H9 (cell line): ENCODE measurements at regions not wholly inside any gene's neighbourhood (a gene's known extent, or its start where the extent isn't known, plus 50 kb on each side); places are given as distances from the start of the nearest gene placed in this dataset.

ENCODE experiments used
- DNase-seq: peaks from one replicate; pipeline ENCODE4 v3.0.0-alpha.2; 2017
- H2AFZ ChIP-seq: one replicate; pipeline ENCODE4 v1.6.1; 2013; ENCODE audit warnings: mild to moderate bottlenecking, low read length, control low read depth, moderate library complexity
- H2AK5ac ChIP-seq: 2 replicates; pipeline ENCODE4 v1.6.1; 2013; ENCODE audit warnings: low read length, control low read depth, mixed read lengths; ENCODE audit not compliant: insufficient read length
- H2BK120ac ChIP-seq: one replicate; pipeline ENCODE4 v1.6.1; 2013; ENCODE audit warnings: low read depth, mild to moderate bottlenecking, low read length, control low read depth, inconsistent platforms; ENCODE audit not compliant: poor library complexity, severe bottlenecking
- H2BK12ac ChIP-seq: 2 replicates; pipeline ENCODE4 v1.6.1; 2013; ENCODE audit warnings: low read length, control low read depth, mixed read lengths, low read depth; ENCODE audit not compliant: insufficient read length
- H2BK15ac ChIP-seq: 2 replicates; pipeline ENCODE4 v1.6.1; 2013; ENCODE audit warnings: low read depth, low read length, control low read depth
- H2BK20ac ChIP-seq: one replicate; pipeline ENCODE4 v1.6.1; 2013; ENCODE audit warnings: low read depth, mild to moderate bottlenecking, low read length, control low read depth, inconsistent platforms; ENCODE audit not compliant: poor library complexity, severe bottlenecking
- H2BK5ac ChIP-seq: 2 replicates; pipeline ENCODE4 v1.6.1; 2013; ENCODE audit warnings: low read length, control low read depth, mixed read lengths; ENCODE audit not compliant: insufficient read length
- H3K14ac ChIP-seq: 2 replicates; pipeline ENCODE4 v1.6.1; 2013; ENCODE audit warnings: low read length, control low read depth; ENCODE audit not compliant: insufficient read depth
- H3K18ac ChIP-seq: 2 replicates; pipeline ENCODE4 v1.6.1; 2013; ENCODE audit warnings: low read depth, mild to moderate bottlenecking, mixed read lengths, low read length, control low read depth; ENCODE audit not compliant: insufficient read length
- H3K23ac ChIP-seq: 2 replicates; pipeline ENCODE4 v1.6.1; 2013; ENCODE audit warnings: low read length, control low read depth, mixed read lengths, low read depth; ENCODE audit not compliant: insufficient read length
- H3K23me2 ChIP-seq: 2 replicates; pipeline ENCODE4 v1.6.1; 2013; ENCODE audit warnings: low read depth, mild to moderate bottlenecking, mixed read lengths, low read length, control low read depth; ENCODE audit not compliant: insufficient read length, poor library complexity, severe bottlenecking
- H3K27ac ChIP-seq: 2 replicates; pipeline ENCODE4 v1.5.1; 2013; ENCODE audit warnings: low read length, control low read depth, mixed read lengths, low read depth; ENCODE audit not compliant: insufficient read length
- H3K27me3 ChIP-seq: 2 replicates; pipeline ENCODE4 v1.6.1; 2013; ENCODE audit warnings: low read length, control low read depth, inconsistent platforms; ENCODE audit not compliant: insufficient read depth
- H3K4ac ChIP-seq: 2 replicates; pipeline ENCODE4 v1.6.1; 2013; ENCODE audit warnings: low read depth, mild to moderate bottlenecking, control low read depth, inconsistent platforms, low read length, moderate library complexity
- H3K4me1 ChIP-seq: 2 replicates; pipeline ENCODE4 v1.6.1; 2013; ENCODE audit warnings: low read length, control low read depth, inconsistent platforms; ENCODE audit not compliant: insufficient read depth
- H3K4me2 ChIP-seq: 2 replicates; pipeline ENCODE4 v1.6.1; 2013; ENCODE audit warnings: low read length, control low read depth, mixed read lengths; ENCODE audit not compliant: insufficient read length, insufficient read depth
- H3K56ac ChIP-seq: 2 replicates; pipeline ENCODE4 v1.6.1; 2013; ENCODE audit warnings: low read depth, mild to moderate bottlenecking, mixed read lengths, low read length, control low read depth; ENCODE audit not compliant: insufficient read length
- H3K79me1 ChIP-seq: 2 replicates; pipeline ENCODE4 v1.6.1; 2013; ENCODE audit warnings: low read depth, mild to moderate bottlenecking, moderate library complexity, low read length, control low read depth, inconsistent platforms; ENCODE audit not compliant: insufficient read depth, poor library complexity, severe bottlenecking
- H3K79me2 ChIP-seq: 2 replicates; pipeline ENCODE4 v1.6.1; 2013; ENCODE audit warnings: low read length, control low read depth, inconsistent platforms; ENCODE audit not compliant: insufficient read depth
- H3K9ac ChIP-seq: 2 replicates; pipeline ENCODE4 v1.6.1; 2013; ENCODE audit warnings: low read length, control low read depth, mixed read lengths; ENCODE audit not compliant: insufficient read length; ENCODE audit errors: extremely low read depth
- H3K9me3 ChIP-seq: one replicate; pipeline ENCODE4 v1.6.1; 2013; ENCODE audit warnings: low read depth, low read length, inconsistent platforms; ENCODE audit not compliant: control insufficient read depth
- H3T11ph ChIP-seq: one replicate; pipeline ENCODE4 v1.6.1; 2013; ENCODE audit warnings: mild to moderate bottlenecking, low read length, control low read depth, inconsistent platforms
- H4K20me1 ChIP-seq: one replicate; pipeline ENCODE4 v1.6.1; 2013; ENCODE audit not compliant: control insufficient read depth, insufficient read length, insufficient read depth
- H4K5ac ChIP-seq: 2 replicates; pipeline ENCODE4 v1.6.1; 2013; ENCODE audit warnings: low read depth, mild to moderate bottlenecking, mixed read lengths, low read length, control low read depth; ENCODE audit not compliant: insufficient read length
- H4K8ac ChIP-seq: replicated peaks from 2 replicates; pipeline ENCODE4 v1.6.1; 2013; ENCODE audit warnings: low read length, control low read depth, mixed read lengths, low read depth; ENCODE audit not compliant: insufficient read length
- H4K91ac ChIP-seq: 2 replicates; pipeline ENCODE4 v1.6.1; 2013; ENCODE audit warnings: low read depth, mild to moderate bottlenecking, moderate library complexity, mixed read lengths, low read length, control low read depth; ENCODE audit not compliant: insufficient read length
- H3K27ac Mint-ChIP-seq, 3 experiments: 2 replicates in 2 of 3; 3 replicates in 1 of 3; pipeline ENCODE4 v1.8.0; 2020 to 2021; ENCODE audit warnings: mixed read lengths in 3 of 3, mild to moderate bottlenecking in 1 of 3, moderate library complexity in 1 of 3
- H3K27me3 Mint-ChIP-seq: 2 replicates; pipeline ENCODE4 v1.8.0; 2021; ENCODE audit warnings: low read depth, mild to moderate bottlenecking, moderate library complexity, mixed read lengths
- H3K36me3 Mint-ChIP-seq, 3 experiments: 2 replicates in 2 of 3; 3 replicates in 1 of 3; pipeline ENCODE4 v1.8.0; 2020 to 2021; ENCODE audit warnings: low read depth in 3 of 3, mixed read lengths in 3 of 3; ENCODE audit not compliant: insufficient read depth in 1 of 3
- H3K4me1 Mint-ChIP-seq, 2 experiments: 2 replicates each; pipeline ENCODE4 v1.8.0; 2020; ENCODE audit warnings: mixed read lengths in 2 of 2
- H3K4me3 Mint-ChIP-seq, 2 experiments: 2 replicates in 1 of 2; 3 replicates in 1 of 2; pipeline ENCODE4 v1.8.0; 2020 to 2021; ENCODE audit warnings: mild to moderate bottlenecking in 2 of 2, mixed read lengths in 2 of 2, moderate library complexity in 1 of 2
- H3K9me3 Mint-ChIP-seq, 2 experiments: 2 replicates in 1 of 2; 3 replicates in 1 of 2; pipeline ENCODE4 v1.8.0; 2020; ENCODE audit warnings: mild to moderate bottlenecking in 2 of 2, mixed read lengths in 2 of 2, moderate library complexity in 1 of 2
- WGBS: extraction: QIAGEN DNeasy Blood & Tissue Kit; methylation state at CpG from one replicate; pipeline ENCODE4 v1.1.7; 2013; ENCODE audit warnings: missing lambda C conversion rate, low lambda C conversion rate, mixed read lengths; ENCODE audit not compliant: insufficient read length; ENCODE audit errors: extremely low coverage; 5-methylcytosine and 5-hydroxymethylcytosine counted together
- TF ChIP-seq, protein P1 (sequence below): fragments of 200-600 bp; sonication (generic); conservative IDR thresholded peaks from 3 replicates; pipeline ENCODE4 v1.8.0; 2021; ENCODE audit warnings: antibody characterized with exemption, mild to moderate bottlenecking

DNA sequence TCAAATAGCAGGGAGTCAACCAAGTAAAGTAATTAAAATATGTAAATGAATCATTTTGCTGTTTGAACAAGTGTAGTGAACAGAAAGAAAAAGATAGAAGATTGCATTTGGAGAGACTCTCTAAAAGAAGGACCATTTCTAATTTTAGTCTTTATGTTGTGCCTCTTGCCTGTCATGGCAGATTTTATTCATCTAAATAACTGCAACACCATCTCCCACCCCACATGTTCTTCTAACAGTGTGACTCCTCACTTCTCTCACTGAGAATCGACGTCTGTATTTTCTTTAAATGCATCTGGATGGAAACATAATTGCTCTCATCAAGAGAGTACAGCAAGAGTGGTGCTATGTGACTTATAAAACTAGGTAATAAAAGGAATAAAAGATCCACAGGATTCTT, 439.9 kb upstream of the GBE1 start:
- Histone ChIP-seq H3K4me1 (no peaks in the 10 kb centered on the region), H4K5ac (no peak overlapping the region), H2BK12ac (no peak overlapping the region), H4K91ac (no peak overlapping the region), H3K4me2 (no peak overlapping the region), H3K27me3 (no peaks in the 10 kb centered on the region), H3K79me1 (no peaks in the 10 kb centered on the region), H3K56ac (no peak overlapping the region), H3T11ph (no peak overlapping the region), H2AFZ (no peak overlapping the region), H2BK5ac (no peak overlapping the region), H3K18ac (no peak overlapping the region), H3K23me2 (no peaks in the 10 kb centered on the region), H3K14ac (no peak overlapping the region), H2BK20ac (no peak overlapping the region), H3K9me3 (no peaks in the 10 kb centered on the region), H4K8ac (no peak overlapping the region), H2BK120ac (no peak overlapping the region), H3K4ac (no peak overlapping the region), H3K79me2 (no peaks in the 10 kb centered on the region), H4K20me1 (no peaks in the 10 kb centered on the region), H2AK5ac (no peak overlapping the region), H2BK15ac (no peak overlapping the region), H3K23ac (no peak overlapping the region), H3K27ac (no peak overlapping the region), H3K9ac (no peak overlapping the region)
- Mint-ChIP-seq H3K27me3 (no peaks in the 10 kb centered on the region), H3K27ac (no peak overlapping the region), H3K4me3 (no peak overlapping the region), H3K4me1 (peaks cover 4% of the 10 kb centered on the region in 2 experiments; a peak in 3 of 4 replicates), H3K36me3 (0 out of 7 replicates have a peak, but pooled peaks cover 0 to 1% (median 0%) of the 10 kb centered on the region in 3 experiments), H3K9me3 (peaks cover 0 to 6% of the 10 kb centered on the region in 2 experiments; a peak in 2 of 5 replicates)
- WGBS: no CpG with 5 or more reads among the region's 2 CpGs
- no peak for DNase-seq
- TF ChIP-seq, protein P1, sequence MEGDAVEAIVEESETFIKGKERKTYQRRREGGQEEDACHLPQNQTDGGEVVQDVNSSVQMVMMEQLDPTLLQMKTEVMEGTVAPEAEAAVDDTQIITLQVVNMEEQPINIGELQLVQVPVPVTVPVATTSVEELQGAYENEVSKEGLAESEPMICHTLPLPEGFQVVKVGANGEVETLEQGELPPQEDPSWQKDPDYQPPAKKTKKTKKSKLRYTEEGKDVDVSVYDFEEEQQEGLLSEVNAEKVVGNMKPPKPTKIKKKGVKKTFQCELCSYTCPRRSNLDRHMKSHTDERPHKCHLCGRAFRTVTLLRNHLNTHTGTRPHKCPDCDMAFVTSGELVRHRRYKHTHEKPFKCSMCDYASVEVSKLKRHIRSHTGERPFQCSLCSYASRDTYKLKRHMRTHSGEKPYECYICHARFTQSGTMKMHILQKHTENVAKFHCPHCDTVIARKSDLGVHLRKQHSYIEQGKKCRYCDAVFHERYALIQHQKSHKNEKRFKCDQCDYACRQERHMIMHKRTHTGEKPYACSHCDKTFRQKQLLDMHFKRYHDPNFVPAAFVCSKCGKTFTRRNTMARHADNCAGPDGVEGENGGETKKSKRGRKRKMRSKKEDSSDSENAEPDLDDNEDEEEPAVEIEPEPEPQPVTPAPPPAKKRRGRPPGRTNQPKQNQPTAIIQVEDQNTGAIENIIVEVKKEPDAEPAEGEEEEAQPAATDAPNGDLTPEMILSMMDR: no peak
